Endothelial cell (in vitro differentiated cells): ENCODE measurements at regions not wholly inside any gene's neighbourhood (a gene's known extent, or its start where the extent isn't known, plus 50 kb on each side); places are given as distances from the start of the nearest gene placed in this dataset.

Experiments used
- DNase-seq: peaks from one replicate; pipeline ENCODE4 v3.0.0; 2021; ENCODE audit warnings: low spot score
- H3K27ac Mint-ChIP-seq: one replicate; pipeline ENCODE4 v1.8.0; 2021; ENCODE audit warnings: mixed read lengths, inconsistent platforms; ENCODE audit not compliant: unreplicated experiment
- H3K27me3 Mint-ChIP-seq: one replicate; pipeline ENCODE4 v1.8.0; 2021; ENCODE audit warnings: mild to moderate bottlenecking, moderate library complexity, mixed read lengths, inconsistent platforms; ENCODE audit not compliant: unreplicated experiment
- H3K36me3 Mint-ChIP-seq: one replicate; pipeline ENCODE4 v1.8.0; 2021; ENCODE audit warnings: mild to moderate bottlenecking, low read depth, mixed read lengths, inconsistent platforms; ENCODE audit not compliant: unreplicated experiment
- H3K4me1 Mint-ChIP-seq: one replicate; pipeline ENCODE4 v1.8.0; 2021; ENCODE audit warnings: mild to moderate bottlenecking, mixed read lengths, inconsistent platforms; ENCODE audit not compliant: unreplicated experiment
- H3K4me3 Mint-ChIP-seq: one replicate; pipeline ENCODE4 v1.8.0; 2021; ENCODE audit warnings: mild to moderate bottlenecking, mixed read lengths, inconsistent platforms; ENCODE audit not compliant: unreplicated experiment
- H3K9me3 Mint-ChIP-seq: one replicate; pipeline ENCODE4 v1.8.0; 2021; ENCODE audit warnings: mixed read lengths, inconsistent platforms; ENCODE audit not compliant: unreplicated experiment
- TF ChIP-seq, protein P1 (sequence below): fragments of 200-600 bp; sonication (generic); IDR thresholded peaks from one replicate; pipeline ENCODE4 v1.5.0; 2021; ENCODE audit warnings: antibody characterized with exemption; ENCODE audit not compliant: unreplicated experiment

DNA sequence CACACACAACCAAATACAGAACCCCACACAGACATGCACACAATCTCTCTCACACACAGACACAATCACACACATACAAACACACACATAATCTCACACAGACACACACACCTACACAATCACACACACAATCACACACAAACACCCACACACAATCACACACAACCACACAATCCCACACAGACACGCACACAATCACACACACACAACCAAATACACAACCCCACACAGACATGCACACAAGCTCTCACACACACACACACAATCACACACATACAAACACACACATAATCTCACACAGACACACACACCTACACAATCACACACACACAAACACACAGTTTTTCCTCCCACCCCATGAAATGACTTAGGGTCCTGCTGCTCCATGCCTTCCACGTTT lies 160.4 kb upstream of the PFKP start:
- H3K9me3 Mint-ChIP-seq, result no peaks in the 10 kb centered on the region
- H3K4me3 Mint-ChIP-seq, result no peak overlapping the region
- peaks cover 2% of the 10 kb centered on the region for H3K27me3 Mint-ChIP-seq
- H3K4me1 Mint-ChIP-seq, result peaks cover 3% of the 10 kb centered on the region
- no peak overlapping the region for H3K27ac Mint-ChIP-seq
- TF ChIP-seq, protein P1, sequence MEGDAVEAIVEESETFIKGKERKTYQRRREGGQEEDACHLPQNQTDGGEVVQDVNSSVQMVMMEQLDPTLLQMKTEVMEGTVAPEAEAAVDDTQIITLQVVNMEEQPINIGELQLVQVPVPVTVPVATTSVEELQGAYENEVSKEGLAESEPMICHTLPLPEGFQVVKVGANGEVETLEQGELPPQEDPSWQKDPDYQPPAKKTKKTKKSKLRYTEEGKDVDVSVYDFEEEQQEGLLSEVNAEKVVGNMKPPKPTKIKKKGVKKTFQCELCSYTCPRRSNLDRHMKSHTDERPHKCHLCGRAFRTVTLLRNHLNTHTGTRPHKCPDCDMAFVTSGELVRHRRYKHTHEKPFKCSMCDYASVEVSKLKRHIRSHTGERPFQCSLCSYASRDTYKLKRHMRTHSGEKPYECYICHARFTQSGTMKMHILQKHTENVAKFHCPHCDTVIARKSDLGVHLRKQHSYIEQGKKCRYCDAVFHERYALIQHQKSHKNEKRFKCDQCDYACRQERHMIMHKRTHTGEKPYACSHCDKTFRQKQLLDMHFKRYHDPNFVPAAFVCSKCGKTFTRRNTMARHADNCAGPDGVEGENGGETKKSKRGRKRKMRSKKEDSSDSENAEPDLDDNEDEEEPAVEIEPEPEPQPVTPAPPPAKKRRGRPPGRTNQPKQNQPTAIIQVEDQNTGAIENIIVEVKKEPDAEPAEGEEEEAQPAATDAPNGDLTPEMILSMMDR, result no peak
- H3K36me3 Mint-ChIP-seq, result no peaks in the 10 kb centered on the region
- DNase-seq, result no peak

DNA sequence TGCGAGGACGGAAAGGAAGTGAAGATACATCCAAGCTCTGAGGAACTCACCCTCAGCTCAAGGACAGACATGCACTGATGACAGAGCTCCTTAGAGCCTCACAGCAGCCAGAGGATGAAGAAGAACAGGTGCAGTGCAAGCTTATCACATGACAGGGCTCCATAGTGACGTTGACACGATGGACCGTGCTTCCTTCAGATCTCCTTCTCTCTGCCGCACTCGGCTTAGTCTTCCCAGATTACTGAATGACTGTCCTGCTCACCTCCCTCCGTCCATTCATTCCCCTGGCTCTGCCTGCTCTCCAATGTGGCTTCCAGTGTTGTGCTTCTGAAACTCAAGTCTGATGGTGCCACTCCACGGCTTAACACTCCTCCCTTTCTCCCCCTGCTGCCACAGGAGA lies 161.5 kb upstream of the PFKP start:
- Mint-ChIP-seq H3K27me3 (peaks cover 2% of the 10 kb centered on the region), H3K9me3 (no peaks in the 10 kb centered on the region), H3K36me3 (no peaks in the 10 kb centered on the region), H3K27ac (no peak overlapping the region), H3K4me3 (no peak overlapping the region), H3K4me1 (no peaks in the 10 kb centered on the region)
- TF ChIP-seq, protein P1, result no peak
- DNase-seq, result no peak

DNA sequence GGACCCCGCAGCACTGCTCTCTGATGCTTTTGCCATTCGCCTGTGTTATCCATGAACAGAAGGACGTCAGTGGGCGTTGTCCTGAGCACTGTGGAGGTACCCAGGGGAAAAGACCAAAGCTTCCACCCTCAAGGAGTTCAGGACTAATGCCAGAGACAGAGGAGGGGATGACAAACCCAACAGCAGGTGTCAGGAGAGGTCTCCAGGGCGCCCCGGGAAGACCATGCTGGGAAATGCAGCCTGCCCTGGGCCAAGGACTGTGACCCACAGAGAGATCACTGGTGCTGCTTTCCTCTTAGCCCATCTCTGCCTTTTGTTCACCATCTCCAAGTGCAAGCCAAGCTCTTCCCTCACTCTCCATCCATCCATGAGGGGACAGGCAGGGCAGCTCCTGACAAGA lies 166.8 kb upstream of the PFKP start:
- no peaks in the 10 kb centered on the region for H3K36me3 Mint-ChIP-seq
- H3K4me3 Mint-ChIP-seq, result no peak overlapping the region
- no peaks in the 10 kb centered on the region for H3K9me3 Mint-ChIP-seq
- H3K27ac Mint-ChIP-seq, result no peak overlapping the region
- H3K27me3 Mint-ChIP-seq, result peaks cover 2% of the 10 kb centered on the region
- TF ChIP-seq, protein P1, result no peak
- H3K4me1 Mint-ChIP-seq, result no peaks in the 10 kb centered on the region
- DNase-seq, result no peak

DNA sequence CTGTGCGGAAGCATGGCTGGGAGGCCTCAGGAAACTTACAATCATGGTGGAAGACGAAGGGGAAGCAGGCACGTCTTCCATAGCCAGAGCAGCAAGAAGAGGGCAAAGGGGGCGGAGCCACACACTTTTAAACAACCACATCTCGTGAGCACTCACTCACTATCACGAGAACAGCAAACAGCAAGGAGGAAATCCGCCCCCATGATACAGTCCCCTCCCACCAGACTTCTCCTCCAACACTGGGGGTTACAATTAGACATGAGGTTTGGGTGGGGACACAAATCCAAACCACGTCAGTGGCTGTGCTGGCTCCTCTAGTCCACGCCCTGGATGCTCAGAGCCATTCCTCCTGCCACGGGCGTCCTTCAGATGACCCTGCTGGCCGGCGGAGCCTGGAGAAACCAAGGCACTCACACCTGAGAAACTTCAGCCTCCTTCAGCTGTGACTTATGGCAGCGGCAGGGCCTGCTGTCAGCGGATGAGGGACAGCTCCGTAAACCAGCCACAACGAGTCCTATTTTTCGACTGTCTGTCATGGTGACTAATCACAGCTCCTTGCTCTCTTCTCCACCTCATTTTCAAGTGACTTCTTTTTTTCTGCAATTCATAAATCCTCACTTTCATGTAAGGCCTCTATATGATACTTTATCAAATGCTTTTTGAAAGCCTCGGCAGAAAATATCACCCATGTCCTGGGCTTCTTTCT lies 167.9 kb upstream of the PFKP start:
- Mint-ChIP-seq H3K9me3 (no peaks in the 10 kb centered on the region), H3K4me1 (no peaks in the 10 kb centered on the region), H3K4me3 (no peak overlapping the region), H3K27ac (no peak overlapping the region), H3K36me3 (no peaks in the 10 kb centered on the region), H3K27me3 (peaks cover 2% of the 10 kb centered on the region)
- no peak for DNase-seq
- TF ChIP-seq, protein P1, result no peak

DNA sequence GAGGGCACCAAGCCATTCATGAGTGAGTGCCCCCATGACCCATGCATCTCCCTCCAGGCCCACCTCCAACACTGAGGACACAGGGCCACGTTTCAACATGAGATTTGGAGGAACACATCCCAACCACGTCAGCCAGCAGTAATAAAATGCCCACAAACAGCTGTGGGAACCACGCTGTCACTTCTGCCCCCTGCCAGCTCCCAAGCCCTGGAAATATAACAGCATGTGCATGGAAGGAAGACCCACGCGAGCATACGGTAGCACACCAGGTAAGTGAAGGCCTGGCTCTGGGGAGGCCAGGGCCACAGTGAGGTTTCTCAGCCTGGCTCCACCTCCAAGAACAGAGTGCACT lies 168.9 kb upstream of the PFKP start:
- peaks cover 2% of the 10 kb centered on the region for H3K27me3 Mint-ChIP-seq
- H3K9me3 Mint-ChIP-seq, result no peaks in the 10 kb centered on the region
- no peaks in the 10 kb centered on the region for H3K4me1 Mint-ChIP-seq
- no peak for DNase-seq
- H3K27ac Mint-ChIP-seq, result no peak overlapping the region
- H3K36me3 Mint-ChIP-seq, result no peaks in the 10 kb centered on the region
- no peak overlapping the region for H3K4me3 Mint-ChIP-seq
- TF ChIP-seq, protein P1, result no peak
